GM12865 (cell line): ENCODE measurements at regions not wholly inside any gene's neighbourhood (a gene's known extent, or its start where the extent isn't known, plus 50 kb on each side); places are given as distances from the start of the nearest gene placed in this dataset.

Experiments
- DNase-seq: peaks from one replicate; pipeline ENCODE4 v3.0.0; 2010; ENCODE audit warnings: low read depth
- H3K4me3 ChIP-seq: 2 replicates; pipeline ENCODE4 v1.5.1; 2011; ENCODE audit warnings: mild to moderate bottlenecking, low read depth, low read length, control low read depth
- CTCF ChIP-seq: IDR thresholded peaks from 2 replicates; pipeline ENCODE4 v1.5.1; 2011; ENCODE audit warnings: low read length, control low read depth, low read depth, inconsistent platforms; ENCODE audit not compliant: insufficient read depth; ENCODE audit errors: missing control alignments

GRCh38 chr17:31746884-31747495 is 112.1 kb downstream of the COPRS start:
- TF ChIP-seq CTCF, result no peak
- no peak for DNase-seq
- no peak overlapping the region for H3K4me3 ChIP-seq

DNA sequence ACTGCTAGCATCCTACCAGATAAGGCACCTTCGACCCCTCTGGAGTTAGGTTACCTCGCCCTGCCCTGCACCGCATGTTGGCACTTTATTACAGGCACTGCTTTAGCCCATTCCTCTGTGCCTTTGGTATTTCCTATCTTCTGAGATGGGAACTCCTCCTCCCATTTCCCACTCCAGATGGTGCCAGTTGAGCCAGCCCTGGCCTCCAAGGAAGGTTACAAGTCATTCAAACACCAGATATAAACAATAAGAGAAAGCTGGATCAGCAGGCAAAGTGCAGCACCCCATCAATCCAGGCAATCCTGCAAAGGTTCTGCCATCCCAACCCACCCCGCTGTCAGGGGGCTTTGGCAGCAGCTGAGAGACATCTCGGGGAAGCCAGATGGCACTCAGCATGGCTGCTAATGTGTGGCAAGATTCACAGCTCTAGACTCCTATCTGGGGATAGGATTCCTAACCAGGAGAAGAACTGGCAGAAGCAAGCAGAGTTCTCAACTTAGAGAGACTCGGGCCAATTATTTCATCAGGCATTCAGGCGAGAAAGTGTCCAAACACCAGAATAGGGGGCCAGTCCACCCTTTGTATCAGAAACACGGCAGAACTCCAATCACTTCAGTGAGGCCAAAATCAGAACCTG is 113.0 kb downstream of the COPRS start:
- TF ChIP-seq CTCF, result no peak

DNA sequence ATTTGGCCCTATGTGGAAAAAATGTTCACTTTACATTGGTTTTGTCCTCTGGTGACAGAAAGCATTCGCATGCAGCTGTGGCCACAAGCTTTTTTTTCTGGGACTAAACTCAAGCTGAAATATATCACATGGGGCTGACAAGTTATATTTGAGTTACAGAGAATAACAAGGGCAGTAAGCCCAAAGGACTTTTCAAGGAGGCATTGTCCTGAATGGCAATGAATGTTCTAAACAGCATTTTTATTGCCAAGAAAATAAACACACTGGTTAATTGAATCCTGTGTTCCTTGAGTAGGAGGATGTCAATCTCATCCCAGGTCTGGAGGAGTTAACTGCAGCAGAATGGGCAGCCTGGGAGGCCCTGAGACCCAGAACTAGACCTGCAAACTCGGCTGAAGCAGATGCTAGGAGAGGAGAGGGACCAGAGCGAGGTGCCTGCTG is 114.5 kb downstream of the COPRS start:
- no peak for DNase-seq
- no peak overlapping the region for H3K4me3 ChIP-seq
- no peak for TF ChIP-seq CTCF

More for the DNA sequence above, 113.0 kb downstream of the COPRS start:
- no peak overlapping the region for H3K4me3 ChIP-seq
- DNase-seq, result no peak

- DNase-seq, result no peak
- TF ChIP-seq CTCF, result no peak
- H3K4me3 ChIP-seq, result no peak overlapping the region
Measured at GRCh38 chr17:31743797-31744196, 115.2 kb downstream of the COPRS start.

DNA sequence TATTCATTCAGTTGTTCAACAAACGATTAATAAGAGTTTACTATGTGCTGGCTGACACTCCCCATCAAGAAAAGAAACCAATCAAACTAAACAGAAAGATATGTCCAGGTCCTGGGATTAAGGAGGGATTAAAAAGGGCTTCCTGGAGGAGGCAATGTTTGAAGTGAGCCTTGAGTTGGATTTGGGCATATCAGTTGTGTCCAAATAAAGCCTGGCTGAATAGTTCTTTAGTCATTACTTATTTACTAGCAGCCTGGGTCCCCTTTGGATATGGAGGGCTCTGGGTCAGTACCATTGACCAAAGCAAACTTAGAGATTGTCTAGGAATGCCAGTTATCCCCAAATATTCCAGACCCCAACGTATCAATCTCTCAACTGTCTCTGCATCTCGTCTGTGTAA is 117.7 kb downstream of the COPRS start:
- DNase-seq, result no peak
- H3K4me3 ChIP-seq, result no peak overlapping the region
- TF ChIP-seq CTCF, result no peak

DNA sequence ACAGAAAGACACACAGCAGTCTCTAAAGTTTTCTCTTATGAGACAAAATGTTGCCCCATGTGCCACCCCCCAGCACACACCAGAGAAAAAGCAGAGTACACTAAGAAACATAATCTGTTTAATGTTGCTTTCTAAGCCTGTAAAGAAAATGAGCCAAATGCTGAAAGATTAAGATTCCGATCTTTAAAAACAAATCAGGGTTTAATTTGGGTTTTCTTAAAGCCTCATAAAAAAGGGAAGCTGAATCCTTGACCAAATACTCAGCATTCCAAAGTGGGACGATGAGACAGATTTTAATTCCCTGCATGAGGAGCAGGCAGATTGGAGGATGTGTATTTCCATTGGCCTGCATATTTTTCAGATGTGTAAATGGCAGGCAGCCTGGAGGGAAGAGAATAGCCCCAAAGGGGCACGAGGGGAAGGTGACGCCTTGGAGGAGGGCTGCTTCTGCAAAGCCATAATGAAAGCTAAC is 118.4 kb downstream of the COPRS start:
- no peak for TF ChIP-seq CTCF
- H3K4me3 ChIP-seq, result no peak overlapping the region
- DNase-seq, result no peak

DNA sequence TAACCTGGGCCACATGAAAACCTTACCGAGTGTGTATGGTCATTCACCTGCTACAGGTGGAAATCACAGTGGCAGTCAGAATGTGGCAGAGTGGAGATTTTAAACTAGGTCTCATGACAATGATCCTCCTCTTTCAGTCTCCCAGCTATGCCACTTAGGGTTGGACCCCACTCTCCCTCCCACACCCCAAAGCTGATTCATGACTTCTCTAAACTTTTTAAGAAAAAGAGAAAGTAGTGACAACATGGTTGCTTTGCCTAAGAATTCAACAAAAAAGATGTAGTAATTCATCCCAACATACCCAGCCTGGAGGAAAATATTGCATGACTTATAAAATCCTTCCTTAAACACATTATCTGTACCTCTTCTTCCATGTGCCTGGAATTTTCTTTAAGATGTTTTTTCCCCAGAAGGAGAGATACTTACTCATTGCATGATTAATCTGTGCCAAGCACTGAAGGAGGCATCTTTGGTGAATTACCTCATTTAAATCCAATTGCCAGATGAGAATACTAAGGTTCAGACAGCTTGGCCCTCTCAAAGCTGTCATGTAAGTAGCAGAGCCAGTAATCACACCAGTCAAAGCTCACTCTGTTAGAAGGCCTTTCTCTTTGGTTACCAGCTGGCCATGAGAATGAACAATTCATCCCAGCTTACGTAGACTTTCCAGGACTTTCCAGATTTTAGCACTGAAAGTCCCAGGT is 119.9 kb downstream of the COPRS start:
- H3K4me3 ChIP-seq, result no peak overlapping the region
- DNase-seq, result no peak
- no peak for TF ChIP-seq CTCF
